Immature natural killer cell (primary cell): ENCODE measurements at regions not wholly inside any gene's neighbourhood (a gene's known extent, or its start where the extent isn't known, plus 50 kb on each side); places are given as distances from the start of the nearest gene placed in this dataset.

ENCODE experiments used
- DNase-seq, 3 donors: peaks; one replicate each; pipeline ENCODE4 v3.0.0; 2022; ENCODE audit warnings: mixed read lengths in 1 of 3
- H3K27ac Mint-ChIP-seq, 6 donors: one replicate each; pipeline ENCODE4 v1.8.0; 2020; ENCODE audit warnings: mixed read lengths in 6 of 6, mild to moderate bottlenecking in 5 of 6, inconsistent platforms in 4 of 6, moderate library complexity in 3 of 6
- H3K27me3 Mint-ChIP-seq, 3 donors: one replicate each; pipeline ENCODE4 v1.8.0; 2020 to 2021; ENCODE audit warnings: low read depth in 3 of 3, mild to moderate bottlenecking in 3 of 3, mixed read lengths in 3 of 3, moderate library complexity in 3 of 3, inconsistent platforms in 1 of 3
- H3K36me3 Mint-ChIP-seq, 3 donors: one replicate each; pipeline ENCODE4 v1.8.0; 2020; ENCODE audit warnings: mixed read lengths in 3 of 3, inconsistent platforms in 2 of 3, mild to moderate bottlenecking in 2 of 3
- H3K4me1 Mint-ChIP-seq, 2 donors: one replicate each; pipeline ENCODE4 v1.8.0; 2020; ENCODE audit warnings: inconsistent platforms in 2 of 2, mild to moderate bottlenecking in 2 of 2, mixed read lengths in 2 of 2, moderate library complexity in 1 of 2
- H3K4me3 Mint-ChIP-seq, 5 donors: one replicate each; pipeline ENCODE4 v1.8.0; 2020; ENCODE audit warnings: mild to moderate bottlenecking in 5 of 5, mixed read lengths in 5 of 5, inconsistent platforms in 3 of 5, moderate library complexity in 3 of 5
- H3K9me3 Mint-ChIP-seq, 6 donors: one replicate each; pipeline ENCODE4 v1.8.0; 2020; ENCODE audit warnings: mild to moderate bottlenecking in 6 of 6, mixed read lengths in 6 of 6, inconsistent platforms in 4 of 6, moderate library complexity in 3 of 6

DNA sequence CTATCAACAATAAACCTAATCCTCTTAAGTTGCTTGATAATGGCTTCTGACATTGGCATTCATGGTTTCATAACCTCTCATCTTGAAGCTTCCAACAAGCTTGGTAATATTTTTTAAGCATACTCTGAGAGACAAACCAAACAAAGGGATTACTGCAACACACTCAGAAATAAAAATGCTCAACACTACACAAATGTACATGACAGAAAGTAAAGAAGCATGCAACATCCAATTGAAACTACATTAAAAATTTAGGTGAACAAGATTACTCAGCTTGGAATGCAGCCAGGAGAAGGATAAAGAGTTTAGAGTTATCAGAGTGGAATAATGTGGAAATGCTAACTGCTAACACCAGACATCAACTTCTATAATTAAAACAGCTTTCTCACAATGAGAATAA is 1136.6 kb upstream of the PABPC4L start:
- Mint-ChIP-seq H3K9me3 (peaks cover 0 to 16% (median 9%) of the 10 kb centered on the region in 6 donors), H3K27ac (no peak overlapping the region), H3K27me3 (peaks cover 0 to 1% (median 0%) of the 10 kb centered on the region in 3 donors), H3K4me1 (no peaks in the 10 kb centered on the region), H3K36me3 (no peaks in the 10 kb centered on the region), H3K4me3 (no peak overlapping the region)
- no peak for DNase-seq

DNA sequence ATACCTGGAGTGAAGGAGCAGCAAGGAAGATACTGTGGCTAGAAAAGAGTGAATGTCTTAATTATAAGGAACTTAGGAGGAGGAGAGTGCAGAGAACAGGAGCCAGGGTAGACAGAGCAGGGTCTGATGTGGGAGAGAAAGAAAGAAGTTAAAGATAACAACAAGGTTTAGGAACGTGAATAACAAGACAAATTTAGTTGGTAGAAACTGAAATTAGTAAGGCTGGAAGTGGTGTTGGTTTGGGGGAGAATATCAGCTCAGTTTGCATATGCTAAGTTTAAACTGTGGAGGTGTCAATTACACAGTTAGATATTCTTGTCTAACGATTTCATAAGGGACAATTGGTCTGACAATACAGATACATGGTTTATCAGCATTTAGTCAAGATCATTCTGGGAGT is 1123.7 kb upstream of the PABPC4L start:
- H3K27ac Mint-ChIP-seq = no peak overlapping the region
- no peak for DNase-seq
- H3K4me3 Mint-ChIP-seq = no peak overlapping the region
- peaks cover 10 to 35% (median 20%) of the 10 kb centered on the region in 6 donors for H3K9me3 Mint-ChIP-seq
- H3K4me1 Mint-ChIP-seq = no peaks in the 10 kb centered on the region
- H3K27me3 Mint-ChIP-seq = no peaks in the 10 kb centered on the region
- H3K36me3 Mint-ChIP-seq = peaks cover 0 to 4% (median 0%) of the 10 kb centered on the region in 3 donors

DNA sequence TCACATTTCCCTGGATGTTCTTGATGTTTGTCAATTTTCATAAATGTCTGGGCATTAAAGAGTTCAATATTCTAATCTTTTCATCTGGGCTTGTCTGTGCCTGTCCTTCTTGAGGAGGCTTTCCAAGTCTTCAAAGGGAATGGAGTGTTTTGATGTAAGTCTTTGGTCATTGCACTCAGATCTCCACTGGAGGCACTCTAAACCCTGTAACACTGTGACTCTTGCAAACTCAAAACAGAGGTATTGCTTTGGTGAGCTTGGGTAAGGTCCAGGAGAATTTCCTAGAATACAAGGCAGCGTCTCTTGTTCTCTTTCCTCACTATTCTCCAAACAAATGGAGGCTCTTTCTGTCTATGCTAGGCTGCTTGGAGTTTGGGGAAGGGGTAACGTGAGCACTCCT is 1118.1 kb upstream of the PABPC4L start:
- Mint-ChIP-seq H3K4me1 (no peaks in the 10 kb centered on the region), H3K27me3 (no peaks in the 10 kb centered on the region), H3K36me3 (peaks cover 0 to 4% (median 0%) of the 10 kb centered on the region in 3 donors), H3K27ac (no peak overlapping the region), H3K9me3 (peaks cover 7 to 74% (median 40%) of the 10 kb centered on the region in 6 donors), H3K4me3 (no peak overlapping the region)
- no peak for DNase-seq

DNA sequence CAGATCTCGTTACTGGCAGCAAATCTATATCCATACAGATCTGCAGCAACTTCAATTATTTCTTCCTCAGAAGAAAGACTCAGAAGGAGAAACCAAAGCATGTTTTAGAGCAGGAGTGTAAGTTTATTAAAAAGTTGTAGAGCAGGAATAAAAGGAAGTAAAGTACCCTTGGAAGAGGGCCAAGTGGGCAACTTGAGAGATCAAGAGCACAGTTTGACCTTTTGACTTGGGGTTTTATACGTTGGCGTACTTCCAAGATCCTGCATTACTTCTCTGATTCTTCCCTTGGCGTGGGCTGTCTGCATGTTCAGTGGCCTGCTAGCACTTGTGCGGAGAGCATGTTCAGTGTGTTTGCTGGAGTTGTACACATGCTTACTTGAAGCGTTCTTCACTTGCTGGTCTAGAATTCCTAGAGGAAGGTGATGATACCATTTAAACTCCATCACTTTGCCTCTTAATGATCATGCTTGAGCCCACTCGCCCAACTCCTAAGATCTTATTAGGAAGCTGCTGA is 1114.7 kb upstream of the PABPC4L start:
- no peak for DNase-seq
- Mint-ChIP-seq H3K4me3 (no peak overlapping the region), H3K4me1 (no peaks in the 10 kb centered on the region)

DNA sequence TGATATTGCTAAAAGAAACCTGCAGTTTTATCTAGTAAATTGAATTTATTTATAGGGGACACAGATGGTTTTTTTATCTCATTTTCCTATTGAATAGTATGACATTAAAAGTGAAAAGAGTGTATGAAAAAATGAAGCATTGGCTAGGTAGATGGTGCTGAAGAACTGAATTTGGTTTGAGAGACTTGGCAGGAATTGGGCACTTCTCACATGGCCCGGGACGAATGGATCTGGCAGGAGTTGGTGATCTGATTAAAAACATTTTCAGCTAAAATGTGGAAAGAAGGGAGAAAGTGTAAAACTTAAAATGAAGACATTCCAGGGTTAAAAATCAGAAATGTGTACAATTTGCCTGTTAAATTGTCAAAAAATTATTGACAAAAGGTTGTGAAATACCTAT is 1088.5 kb upstream of the PABPC4L start:
- DNase-seq = no peak
- Mint-ChIP-seq H3K36me3 (no peaks in the 10 kb centered on the region), H3K27me3 (no peaks in the 10 kb centered on the region), H3K27ac (no peak overlapping the region), H3K4me3 (no peak overlapping the region), H3K9me3 (peaks cover 6 to 44% (median 22%) of the 10 kb centered on the region in 6 donors), H3K4me1 (no peaks in the 10 kb centered on the region)

More for the DNA sequence above, 1114.7 kb upstream of the PABPC4L start:
- H3K27ac Mint-ChIP-seq = no peak overlapping the region
- H3K36me3 Mint-ChIP-seq = no peaks in the 10 kb centered on the region
- H3K9me3 Mint-ChIP-seq = peaks cover 6 to 70% (median 38%) of the 10 kb centered on the region in 6 donors
- H3K27me3 Mint-ChIP-seq = no peaks in the 10 kb centered on the region

DNA sequence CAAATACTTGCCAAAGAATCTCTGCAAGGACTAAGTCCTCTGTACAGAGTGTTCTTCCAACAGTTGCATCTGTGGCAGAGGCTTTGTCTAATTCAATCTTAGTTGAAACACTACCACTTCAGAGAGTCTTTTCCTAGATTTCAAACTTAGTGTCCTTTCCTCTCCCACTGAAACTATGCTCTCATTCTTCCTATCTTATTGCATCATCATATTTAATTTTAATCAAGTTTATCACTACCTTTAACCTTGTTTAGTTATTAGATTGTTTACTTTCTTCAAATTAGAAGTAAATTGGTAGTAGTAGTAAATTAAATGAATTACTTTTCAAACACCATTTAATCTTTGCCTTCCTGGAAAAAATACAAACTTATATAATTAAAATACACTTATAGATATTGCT is 1082.3 kb upstream of the PABPC4L start:
- no peaks in the 10 kb centered on the region for H3K4me1 Mint-ChIP-seq
- no peak overlapping the region for H3K27ac Mint-ChIP-seq
- no peaks in the 10 kb centered on the region for H3K27me3 Mint-ChIP-seq
- no peak for DNase-seq
- no peak overlapping the region for H3K4me3 Mint-ChIP-seq
- peaks cover 4 to 35% (median 10%) of the 10 kb centered on the region in 6 donors for H3K9me3 Mint-ChIP-seq
- no peaks in the 10 kb centered on the region for H3K36me3 Mint-ChIP-seq

DNA sequence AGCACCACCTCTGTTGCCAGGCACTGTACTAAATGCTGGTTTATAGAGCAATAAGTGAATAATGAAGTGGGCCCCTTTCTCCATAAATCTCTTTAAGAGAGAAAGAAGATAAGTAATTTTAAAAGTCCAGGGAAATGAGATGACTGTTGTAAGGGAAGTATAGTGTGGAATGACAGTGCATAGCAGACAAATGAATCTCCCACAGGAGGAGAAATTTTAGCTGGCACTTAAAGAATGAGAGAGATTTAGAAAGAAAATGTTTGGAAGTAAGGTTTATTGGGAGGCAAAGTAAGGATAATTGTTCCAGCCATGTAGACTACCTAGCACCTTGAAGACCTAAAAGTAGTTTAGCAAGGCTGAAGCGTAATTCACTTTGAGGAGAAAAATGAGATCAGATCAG is 1081.1 kb upstream of the PABPC4L start:
- no peaks in the 10 kb centered on the region for H3K27me3 Mint-ChIP-seq
- no peaks in the 10 kb centered on the region for H3K36me3 Mint-ChIP-seq
- DNase-seq = no peak
- no peak overlapping the region for H3K27ac Mint-ChIP-seq
- no peaks in the 10 kb centered on the region for H3K4me1 Mint-ChIP-seq
- H3K4me3 Mint-ChIP-seq = no peak overlapping the region
- H3K9me3 Mint-ChIP-seq = peaks cover 4 to 34% (median 10%) of the 10 kb centered on the region in 6 donors

DNA sequence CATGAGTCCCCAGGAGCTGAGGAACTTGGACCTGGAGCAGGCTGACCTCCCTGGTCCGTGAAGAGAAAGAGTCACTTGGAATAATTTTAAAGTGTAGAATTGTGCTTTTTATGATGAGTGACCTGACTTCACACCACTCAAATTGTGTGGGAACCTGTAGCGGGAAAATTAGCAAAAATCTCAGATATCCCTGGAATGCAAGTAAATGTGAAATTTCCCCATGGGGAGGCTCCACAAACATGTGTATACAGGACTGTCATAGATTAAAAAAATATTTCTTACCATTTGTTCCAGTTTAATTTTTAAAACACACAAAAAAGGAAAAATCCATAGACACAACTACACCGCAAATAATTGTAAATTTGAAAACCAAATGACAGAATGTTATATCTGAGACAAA is 1079.6 kb upstream of the PABPC4L start:
- Mint-ChIP-seq H3K36me3 (no peaks in the 10 kb centered on the region), H3K9me3 (peaks cover 4 to 35% (median 10%) of the 10 kb centered on the region in 6 donors), H3K27ac (no peak overlapping the region), H3K4me1 (no peaks in the 10 kb centered on the region), H3K4me3 (no peak overlapping the region), H3K27me3 (no peaks in the 10 kb centered on the region)
- DNase-seq = no peak

DNA sequence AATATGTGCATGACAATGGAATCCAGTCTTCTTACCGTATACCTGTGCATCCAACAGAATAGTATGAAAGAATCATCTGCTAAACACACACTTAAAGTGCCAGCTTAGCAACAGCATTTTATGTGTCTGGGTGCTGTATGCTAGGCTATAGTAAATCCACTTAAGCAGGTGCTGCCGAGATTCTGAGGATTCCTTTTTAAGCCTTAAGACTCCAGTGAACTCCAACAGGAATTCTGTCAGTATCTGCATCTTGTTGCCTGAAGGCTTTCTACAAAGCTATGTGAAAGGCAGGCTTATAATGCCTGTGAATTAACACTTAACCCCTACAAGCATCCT is 1076.4 kb upstream of the PABPC4L start:
- Mint-ChIP-seq H3K9me3 (peaks cover 0 to 27% (median 9%) of the 10 kb centered on the region in 6 donors), H3K27ac (no peak overlapping the region), H3K4me1 (no peaks in the 10 kb centered on the region), H3K27me3 (no peaks in the 10 kb centered on the region), H3K36me3 (no peaks in the 10 kb centered on the region), H3K4me3 (no peak overlapping the region)
- DNase-seq = no peak

DNA sequence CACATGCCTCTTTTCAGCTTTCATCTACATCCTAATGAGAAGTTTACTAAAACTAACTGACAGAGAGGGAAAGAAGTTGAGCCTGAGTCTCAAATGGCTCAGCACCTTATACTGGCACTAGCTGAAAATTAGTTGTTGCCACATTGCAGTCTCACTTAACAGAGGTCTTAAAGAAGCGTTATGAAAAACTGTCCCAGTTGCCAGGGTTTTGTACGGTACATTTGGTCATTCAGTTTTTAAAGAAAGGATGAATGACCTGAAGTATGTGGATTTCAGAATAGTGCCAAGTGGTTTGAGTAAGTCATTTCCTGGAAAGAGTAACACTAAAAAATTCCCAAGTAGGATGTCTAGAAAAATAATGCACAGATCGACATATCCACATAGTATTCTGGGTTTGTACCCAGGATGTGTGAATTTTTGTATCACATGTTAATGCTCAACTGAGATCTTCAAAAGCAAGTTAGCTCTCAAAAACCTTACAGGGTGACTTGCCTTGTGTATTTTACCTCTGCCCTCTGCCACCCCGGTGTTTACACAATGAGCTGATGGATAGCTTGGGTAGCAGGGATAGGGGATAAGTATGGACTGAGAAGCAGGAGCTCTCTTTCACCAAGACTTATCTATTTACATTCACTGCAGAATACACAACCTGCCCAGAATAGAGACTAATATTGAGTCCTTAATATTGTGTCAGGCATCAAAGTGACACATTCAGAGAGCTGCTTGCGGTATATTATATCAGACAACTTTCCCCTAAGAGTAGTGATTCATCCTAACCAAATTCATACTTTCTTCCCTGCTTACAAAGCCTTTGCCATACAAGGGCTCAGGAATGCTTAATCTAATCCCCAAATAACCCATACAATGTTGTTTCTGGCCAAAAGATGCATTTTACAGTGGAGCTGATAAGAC is 1075.7 kb upstream of the PABPC4L start:
- Mint-ChIP-seq H3K4me3 (no peak overlapping the region), H3K36me3 (no peaks in the 10 kb centered on the region), H3K27ac (no peak overlapping the region), H3K27me3 (no peaks in the 10 kb centered on the region), H3K9me3 (peaks cover 0 to 21% (median 7%) of the 10 kb centered on the region in 6 donors), H3K4me1 (no peaks in the 10 kb centered on the region)
- no peak for DNase-seq

DNA sequence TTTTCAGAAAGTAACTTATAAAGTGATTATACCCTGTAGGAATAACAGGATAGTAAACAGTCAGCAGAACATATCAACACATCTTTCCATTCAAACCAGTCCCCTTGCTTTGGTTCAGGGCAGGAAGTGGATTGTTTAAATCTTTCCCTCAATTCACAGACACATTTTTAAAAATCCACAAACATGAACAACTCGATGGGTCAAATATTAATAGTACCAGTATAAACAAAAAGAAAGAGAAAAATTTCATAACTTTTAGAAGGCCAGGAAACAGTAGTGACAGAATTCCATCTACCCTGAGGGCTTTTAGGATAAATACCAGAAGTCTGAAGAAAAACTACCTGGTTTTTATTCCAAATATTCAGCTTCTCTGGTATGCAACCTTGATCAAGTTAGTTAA is 1072.8 kb upstream of the PABPC4L start:
- Mint-ChIP-seq H3K27ac (no peak overlapping the region), H3K4me3 (no peak overlapping the region), H3K4me1 (no peaks in the 10 kb centered on the region), H3K9me3 (peaks cover 2 to 18% (median 5%) of the 10 kb centered on the region in 6 donors), H3K27me3 (no peaks in the 10 kb centered on the region), H3K36me3 (peaks cover 0 to 4% (median 0%) of the 10 kb centered on the region in 3 donors)
- no peak for DNase-seq

DNA sequence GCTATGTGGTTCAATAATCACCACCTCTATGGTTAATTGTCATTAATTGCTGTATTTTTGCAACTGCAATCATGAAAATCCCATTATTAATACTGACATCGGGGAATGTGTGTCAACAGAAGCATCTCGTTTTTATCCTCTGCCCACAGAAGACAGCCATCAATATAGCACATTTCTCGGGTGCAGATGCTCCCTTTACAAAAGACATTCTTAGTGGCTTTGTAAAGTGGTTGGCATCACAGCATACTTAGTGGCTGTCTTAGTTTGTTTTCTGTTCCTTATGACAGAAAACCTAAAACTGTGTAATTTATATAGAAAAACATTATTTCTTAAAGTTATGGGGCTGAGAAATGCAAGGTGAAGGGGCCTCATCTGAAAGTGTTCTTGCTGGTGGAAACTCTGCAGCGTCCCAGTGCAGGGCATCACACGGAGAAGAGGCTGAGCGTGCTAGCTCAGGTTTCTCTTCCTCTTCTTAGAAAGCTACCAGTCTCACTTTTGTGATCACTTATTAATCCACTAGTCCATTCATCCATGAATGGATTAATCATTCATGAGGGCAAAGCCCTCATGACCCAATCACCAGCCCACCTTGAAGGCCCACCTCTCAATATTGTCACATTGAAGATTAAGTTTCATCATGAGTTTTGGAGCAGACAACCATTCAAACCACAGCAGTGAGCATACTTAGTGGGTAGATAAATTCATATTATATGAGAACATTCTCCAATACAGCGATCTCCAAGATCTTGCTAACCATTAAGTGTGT is 1067.7 kb upstream of the PABPC4L start:
- Mint-ChIP-seq H3K27me3 (no peaks in the 10 kb centered on the region), H3K4me1 (no peaks in the 10 kb centered on the region), H3K27ac (no peak overlapping the region), H3K4me3 (no peak overlapping the region), H3K9me3 (peaks cover 0 to 30% (median 4%) of the 10 kb centered on the region in 6 donors), H3K36me3 (peaks cover 0 to 4% (median 0%) of the 10 kb centered on the region in 3 donors)
- no peak for DNase-seq

DNA sequence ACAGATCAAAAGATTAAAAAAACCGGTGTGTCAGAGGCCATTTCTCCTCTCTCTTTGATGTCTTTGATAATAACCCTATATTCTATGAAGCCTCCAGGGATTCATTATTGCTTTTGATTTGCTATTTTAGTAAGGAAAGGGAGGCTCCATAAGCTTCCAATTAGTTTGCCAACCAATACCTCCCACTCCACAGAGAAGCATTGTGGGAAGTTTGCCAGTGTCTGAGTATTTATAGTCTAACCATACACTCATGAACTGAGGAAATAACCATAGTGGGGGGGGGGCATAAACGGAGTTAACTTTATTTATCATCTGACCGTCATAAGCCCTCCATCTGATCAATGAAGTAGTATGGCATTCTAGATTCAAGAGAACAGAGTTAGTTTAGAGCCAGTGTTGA is 1066.8 kb upstream of the PABPC4L start:
- H3K36me3 Mint-ChIP-seq = peaks cover 0 to 4% (median 0%) of the 10 kb centered on the region in 3 donors
- H3K27me3 Mint-ChIP-seq = no peaks in the 10 kb centered on the region
- no peaks in the 10 kb centered on the region for H3K4me1 Mint-ChIP-seq
- H3K4me3 Mint-ChIP-seq = no peak overlapping the region
- DNase-seq = no peak
- H3K27ac Mint-ChIP-seq = no peak overlapping the region
- H3K9me3 Mint-ChIP-seq = peaks cover 0 to 30% (median 4%) of the 10 kb centered on the region in 6 donors
